ENCODE measurements at regions not wholly inside any gene's neighbourhood (a gene's known extent, or its start where the extent isn't known, plus 50 kb on each side); places are given as distances from the start of the nearest gene placed in this dataset.

GRCh38 chr9:75709698-75710097, 180.8 kb upstream of the PCSK5 start:
- no peak overlapping the region for H3K4me2 ChIP-seq (ENCODE audit: low read length)
- H3K9me2 ChIP-seq (ENCODE audit: insufficient read depth, low read length): no peaks in the 10 kb centered on the region
- no peaks in the 10 kb centered on the region for H3K36me3 ChIP-seq (ENCODE audit: insufficient read depth, low read length)
- H3K4me3 ChIP-seq (ENCODE audit: low read length): no peak overlapping the region
- no peaks in the 10 kb centered on the region for H3K9me3 ChIP-seq (ENCODE audit: low read length)
- no peaks in the 10 kb centered on the region for H4K20me1 ChIP-seq (ENCODE audit: insufficient read depth)
- H3K27me3 ChIP-seq (ENCODE audit: insufficient read depth, low read depth, low read length): no peaks in the 10 kb centered on the region
- H3K9ac ChIP-seq (ENCODE audit: low read length): no peak overlapping the region
- no peak overlapping the region for H3K27ac ChIP-seq (ENCODE audit: low read length)
- H2AFZ ChIP-seq (ENCODE audit: low read depth, low read length): no peak overlapping the region
- no peaks in the 10 kb centered on the region for H3K79me2 ChIP-seq (replicated peaks; ENCODE audit: insufficient read depth, low read length)
- no peak for TF ChIP-seq TAF1 (IDR thresholded peaks at IDR 0.05; ENCODE audit: low read depth)
- no peaks in the 10 kb centered on the region for H3F3A ChIP-seq (ENCODE audit: insufficient read depth, low read length, poor library complexity, severe bottlenecking)

- Histone ChIP-seq H3K4me2 (ENCODE audit: low read length) (no peak overlapping the region), H3K27ac (ENCODE audit: low read length) (no peak overlapping the region), H3K4me3 (ENCODE audit: low read length) (no peak overlapping the region), H2AFZ (ENCODE audit: low read depth, low read length) (no peak overlapping the region), H4K20me1 (ENCODE audit: insufficient read depth) (no peaks in the 10 kb centered on the region), H3K9me3 (ENCODE audit: low read length) (no peaks in the 10 kb centered on the region), H3K27me3 (ENCODE audit: insufficient read depth, low read depth, low read length) (no peaks in the 10 kb centered on the region), H3K9me2 (ENCODE audit: insufficient read depth, low read length) (no peaks in the 10 kb centered on the region), H3K36me3 (ENCODE audit: insufficient read depth, low read length) (no peaks in the 10 kb centered on the region), H3K9ac (ENCODE audit: low read length) (no peak overlapping the region), H3F3A (ENCODE audit: insufficient read depth, low read length, poor library complexity, severe bottlenecking) (no peaks in the 10 kb centered on the region), H3K79me2 (replicated peaks; ENCODE audit: insufficient read depth, low read length) (no peaks in the 10 kb centered on the region)
- no peak for TF ChIP-seq POLR2AphosphoS5 (IDR thresholded peaks at IDR 0.05)
- no peak for TF ChIP-seq REST (IDR thresholded peaks at IDR 0.05; ENCODE audit: borderline replicate concordance)
- TF ChIP-seq EP300 (conservative IDR thresholded peaks at IDR 0.05; ENCODE audit: poor library complexity, severe bottlenecking): no peak
- TF ChIP-seq RAD21 (conservative IDR thresholded peaks at IDR 0.05): no peak
- TF ChIP-seq SMC3 (conservative IDR thresholded peaks at IDR 0.05; ENCODE audit: poor library complexity): no peak
- no peak for TF ChIP-seq MXI1 (conservative IDR thresholded peaks at IDR 0.05; ENCODE audit: poor library complexity, severe bottlenecking)
- no peak for TF ChIP-seq CTCF (IDR thresholded peaks at IDR 0.05; ENCODE audit: poor library complexity, severe bottlenecking)
- TF ChIP-seq EZH2 (IDR thresholded peaks at IDR 0.05; ENCODE audit: borderline replicate concordance, insufficient read depth, low read length, poor library complexity, severe bottlenecking): no peak
- TF ChIP-seq TAF1 (IDR thresholded peaks at IDR 0.05; ENCODE audit: low read depth): no peak
These were observed 177.8 kb upstream of the PCSK5 start for GRCh38 chr9:75712700-75713099.

- no peaks in the 10 kb centered on the region for H3F3A ChIP-seq (ENCODE audit: insufficient read depth, low read length, poor library complexity, severe bottlenecking)
- H2AFZ ChIP-seq (ENCODE audit: low read depth, low read length): no peak overlapping the region
- no peak overlapping the region for H3K4me2 ChIP-seq (ENCODE audit: low read length)
These were observed 177.1 kb upstream of the PCSK5 start for GRCh38 chr9:75713335-75713734.

More at GRCh38 chr9:75713335-75713734, 177.1 kb upstream of the PCSK5 start:
- H3K79me2 ChIP-seq (replicated peaks; ENCODE audit: insufficient read depth, low read length): no peaks in the 10 kb centered on the region
- H3K27me3 ChIP-seq (ENCODE audit: insufficient read depth, low read depth, low read length): no peaks in the 10 kb centered on the region
- H3K4me3 ChIP-seq (ENCODE audit: low read length): no peak overlapping the region
- H4K20me1 ChIP-seq (ENCODE audit: insufficient read depth): no peaks in the 10 kb centered on the region
- H3K9me3 ChIP-seq (ENCODE audit: low read length): no peaks in the 10 kb centered on the region
- no peaks in the 10 kb centered on the region for H3K36me3 ChIP-seq (ENCODE audit: insufficient read depth, low read length)
- no peaks in the 10 kb centered on the region for H3K9me2 ChIP-seq (ENCODE audit: insufficient read depth, low read length)
- no peak overlapping the region for H3K27ac ChIP-seq (ENCODE audit: low read length)
- no peak overlapping the region for H3K9ac ChIP-seq (ENCODE audit: low read length)
- no peak for TF ChIP-seq REST (IDR thresholded peaks at IDR 0.05; ENCODE audit: borderline replicate concordance)
- no peak for TF ChIP-seq SMC3 (conservative IDR thresholded peaks at IDR 0.05; ENCODE audit: poor library complexity)
- no peak for TF ChIP-seq TAF1 (IDR thresholded peaks at IDR 0.05; ENCODE audit: low read depth)
- TF ChIP-seq EZH2 (IDR thresholded peaks at IDR 0.05; ENCODE audit: borderline replicate concordance, insufficient read depth, low read length, poor library complexity, severe bottlenecking): no peak
- TF ChIP-seq POLR2AphosphoS5 (IDR thresholded peaks at IDR 0.05): no peak
- TF ChIP-seq EP300 (conservative IDR thresholded peaks at IDR 0.05; ENCODE audit: poor library complexity, severe bottlenecking): no peak
- TF ChIP-seq RAD21 (conservative IDR thresholded peaks at IDR 0.05): no peak
- TF ChIP-seq CTCF (IDR thresholded peaks at IDR 0.05; ENCODE audit: poor library complexity, severe bottlenecking): no peak
- no peak for TF ChIP-seq MXI1 (conservative IDR thresholded peaks at IDR 0.05; ENCODE audit: poor library complexity, severe bottlenecking)
